ENCODE measurements at regions not wholly inside any gene's neighbourhood (a gene's known extent, or its start where the extent isn't known, plus 50 kb on each side); places are given as distances from the start of the nearest gene placed in this dataset.
"Not testable (repeated sequence)": the region's sequence is repeated elsewhere in the genome, so short reads cannot be mapped to it uniquely, and the experiment has no call there.

GRCh38 chr3:88508818-88509217 is 359.1 kb downstream of the C3orf38 start:
- in situ Hi-C loops (cut with HindIII; ENCODE audit: low pct_unique_long_range_greater_than_20kb, low sequenced_read_pairs); BruUV-seq (replicated peaks); ATAC-seq; H3K9me3 ChIP-seq (ENCODE audit: control insufficient read depth, insufficient read depth, low read depth, low read length); H3K27ac ChIP-seq (ENCODE audit: low read length); H3K4me3 ChIP-seq (ENCODE audit: low read depth in 2 of 2, low read length in 2 of 2); POLR2A ChIA-PET; DNase-seq (ENCODE audit: low read depth, low spot score); H3K27me3 ChIP-seq (ENCODE audit: control insufficient read depth, insufficient read depth, low read length); H3K4me1 ChIP-seq (ENCODE audit: control insufficient read depth, insufficient read depth, low read length); H3K36me3 ChIP-seq (ENCODE audit: control insufficient read depth, insufficient read depth, low read length); intact Hi-C loops (cut with micrococcal nuclease; ENCODE audit: unreplicated experiment); CTCF ChIA-PET: not testable (repeated sequence)

GRCh38 chr3:88509582-88509981 is 359.8 kb downstream of the C3orf38 start:
- ATAC-seq (no peak), DNase-seq (ENCODE audit: low read depth, low spot score) (no peak)
- Histone ChIP-seq H3K4me1 (ENCODE audit: control insufficient read depth, insufficient read depth, low read length) (no peaks in the 10 kb centered on the region), H3K4me3 (ENCODE audit: low read depth in 2 of 2, low read length in 2 of 2) (no peak overlapping the region), H3K27me3 (ENCODE audit: control insufficient read depth, insufficient read depth, low read length) (no peaks in the 10 kb centered on the region), H3K36me3 (ENCODE audit: control insufficient read depth, insufficient read depth, low read length) (no peaks in the 10 kb centered on the region), H3K27ac (ENCODE audit: low read length) (no peak overlapping the region), H3K9me3 (ENCODE audit: control insufficient read depth, insufficient read depth, low read depth, low read length) (no peaks in the 10 kb centered on the region)
- ChIA-PET POLR2A (no interaction called here), CTCF (no interaction called here)
- in situ Hi-C loops (cut with HindIII; ENCODE audit: low pct_unique_long_range_greater_than_20kb, low sequenced_read_pairs) (no loop called here), intact Hi-C loops (cut with micrococcal nuclease; ENCODE audit: unreplicated experiment) (no loop called here)
- TF ChIP-seq REST (IDR thresholded peaks at IDR 0.05; ENCODE audit: insufficient read depth in 1 of 2, low read depth in 2 of 2, low read length in 1 of 2) (no peak), CTCF (IDR thresholded peaks at IDR 0.05) (no peak), SIN3A (IDR thresholded peaks at IDR 0.05; ENCODE audit: borderline replicate concordance, insufficient read depth, low read depth, low read length) (no peak), POLR2AphosphoS5 (IDR thresholded peaks at IDR 0.05; ENCODE audit: low read depth, low read length) (no peak), TCF7L2 (IDR thresholded peaks at IDR 0.05; ENCODE audit: low read depth, low read length) (no peak)
- BruUV-seq (replicated peaks) = no TSS peak

- Histone ChIP-seq H3K4me3 (ENCODE audit: low read depth in 2 of 2, low read length in 2 of 2) (no peak overlapping the region), H3K9me3 (ENCODE audit: control insufficient read depth, insufficient read depth, low read depth, low read length) (no peaks in the 10 kb centered on the region), H3K4me1 (ENCODE audit: control insufficient read depth, insufficient read depth, low read length) (no peaks in the 10 kb centered on the region), H3K27ac (ENCODE audit: low read length) (no peak overlapping the region), H3K36me3 (ENCODE audit: control insufficient read depth, insufficient read depth, low read length) (no peaks in the 10 kb centered on the region), H3K27me3 (ENCODE audit: control insufficient read depth, insufficient read depth, low read length) (no peaks in the 10 kb centered on the region)
- TF ChIP-seq CTCF (IDR thresholded peaks at IDR 0.05) = no peak
- no peak for TF ChIP-seq POLR2AphosphoS5 (IDR thresholded peaks at IDR 0.05; ENCODE audit: low read depth, low read length)
- no peak for TF ChIP-seq TCF7L2 (IDR thresholded peaks at IDR 0.05; ENCODE audit: low read depth, low read length)
- no peak for TF ChIP-seq SIN3A (IDR thresholded peaks at IDR 0.05; ENCODE audit: borderline replicate concordance, insufficient read depth, low read depth, low read length)
- no peak for TF ChIP-seq REST (IDR thresholded peaks at IDR 0.05; ENCODE audit: insufficient read depth in 1 of 2, low read depth in 2 of 2, low read length in 1 of 2)
- BruUV-seq (replicated peaks) = no TSS peak
- ATAC-seq (no peak), DNase-seq (ENCODE audit: low read depth, low spot score) (no peak)
- ChIA-PET POLR2A (no interaction called here), CTCF (no interaction called here)
- in situ Hi-C loops (cut with HindIII; ENCODE audit: low pct_unique_long_range_greater_than_20kb, low sequenced_read_pairs) = no loop called here
- intact Hi-C loops (cut with micrococcal nuclease; ENCODE audit: unreplicated experiment) = no loop called here
Measured at GRCh38 chr3:88528494-88528893, 378.7 kb downstream of the C3orf38 start.

Measured in Panc1 (cell line).